ENCODE measurements at regions not wholly inside any gene's neighbourhood (a gene's known extent, or its start where the extent isn't known, plus 50 kb on each side); places are given as distances from the start of the nearest gene placed in this dataset.

- in situ Hi-C loops (cut with MboI; ENCODE audit: low pct_unique_long_range_greater_than_20kb, low sequenced_read_pairs, unreplicated experiment), result no loop called here
- TF ChIP-seq, protein P1, sequence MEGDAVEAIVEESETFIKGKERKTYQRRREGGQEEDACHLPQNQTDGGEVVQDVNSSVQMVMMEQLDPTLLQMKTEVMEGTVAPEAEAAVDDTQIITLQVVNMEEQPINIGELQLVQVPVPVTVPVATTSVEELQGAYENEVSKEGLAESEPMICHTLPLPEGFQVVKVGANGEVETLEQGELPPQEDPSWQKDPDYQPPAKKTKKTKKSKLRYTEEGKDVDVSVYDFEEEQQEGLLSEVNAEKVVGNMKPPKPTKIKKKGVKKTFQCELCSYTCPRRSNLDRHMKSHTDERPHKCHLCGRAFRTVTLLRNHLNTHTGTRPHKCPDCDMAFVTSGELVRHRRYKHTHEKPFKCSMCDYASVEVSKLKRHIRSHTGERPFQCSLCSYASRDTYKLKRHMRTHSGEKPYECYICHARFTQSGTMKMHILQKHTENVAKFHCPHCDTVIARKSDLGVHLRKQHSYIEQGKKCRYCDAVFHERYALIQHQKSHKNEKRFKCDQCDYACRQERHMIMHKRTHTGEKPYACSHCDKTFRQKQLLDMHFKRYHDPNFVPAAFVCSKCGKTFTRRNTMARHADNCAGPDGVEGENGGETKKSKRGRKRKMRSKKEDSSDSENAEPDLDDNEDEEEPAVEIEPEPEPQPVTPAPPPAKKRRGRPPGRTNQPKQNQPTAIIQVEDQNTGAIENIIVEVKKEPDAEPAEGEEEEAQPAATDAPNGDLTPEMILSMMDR (IDR thresholded peaks at IDR 0.05; ENCODE audit: extremely low read depth, insufficient read depth, missing control alignments), result no peak
Measured at GRCh38 chr3:163924600-163924999, 1153.7 kb downstream of the SI start.

DNA sequence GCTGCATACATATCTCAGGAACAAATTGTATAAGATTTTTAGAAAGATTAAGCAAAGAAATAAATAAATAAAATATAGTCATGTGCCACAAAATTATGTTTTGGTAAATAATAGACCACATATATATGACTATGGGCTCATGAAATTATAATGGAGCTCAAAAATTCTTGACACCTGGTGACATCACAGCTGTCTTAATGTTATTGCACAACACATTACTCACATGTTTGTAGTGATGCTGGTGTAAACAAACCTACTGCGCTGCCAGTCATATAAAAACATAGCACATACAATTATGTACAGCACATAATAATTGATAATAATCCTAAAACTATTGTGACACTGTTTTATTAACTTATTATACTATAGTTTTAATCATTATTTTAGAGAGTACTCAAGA is 1159.1 kb downstream of the SI start:
- DNase-seq (ENCODE audit: low spot score), result no peak
- TF ChIP-seq, protein P1 (IDR thresholded peaks at IDR 0.05; ENCODE audit: extremely low read depth, insufficient read depth, missing control alignments), result no peak
- in situ Hi-C loops (cut with MboI; ENCODE audit: low pct_unique_long_range_greater_than_20kb, low sequenced_read_pairs, unreplicated experiment), result no loop called here

More at GRCh38 chr3:163924600-163924999, 1153.7 kb downstream of the SI start:
- no peak for DNase-seq (ENCODE audit: low spot score)

GRCh38 chr3:163916596-163917560 is 1161.4 kb downstream of the SI start:
- TF ChIP-seq, protein P1 (IDR thresholded peaks at IDR 0.05; ENCODE audit: extremely low read depth, insufficient read depth, missing control alignments), result no peak
- in situ Hi-C loops (cut with MboI; ENCODE audit: low pct_unique_long_range_greater_than_20kb, low sequenced_read_pairs, unreplicated experiment), result no loop called here
- DNase-seq (ENCODE audit: low spot score), result no peak

DNA sequence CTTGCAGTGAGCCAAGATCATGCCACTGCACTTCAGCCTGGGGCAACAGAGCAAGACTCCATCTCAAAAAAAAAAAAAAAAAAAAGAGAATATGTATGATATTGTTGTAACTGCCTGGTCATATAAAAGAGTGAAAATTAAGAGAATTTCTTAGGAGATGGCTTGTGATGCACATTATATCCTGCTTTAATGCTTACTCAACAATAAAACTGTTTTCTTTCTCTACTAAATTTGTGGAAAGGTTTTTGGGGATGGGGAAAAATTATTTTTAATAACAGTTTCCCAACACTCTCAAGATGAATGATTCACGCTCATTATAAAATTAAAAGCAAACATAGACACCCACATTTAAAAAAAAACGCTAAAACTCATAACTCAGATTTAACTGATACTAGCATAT is 1163.0 kb downstream of the SI start:
- no peak for DNase-seq (ENCODE audit: low spot score)
- in situ Hi-C loops (cut with MboI; ENCODE audit: low pct_unique_long_range_greater_than_20kb, low sequenced_read_pairs, unreplicated experiment), result no loop called here
- TF ChIP-seq, protein P1 (IDR thresholded peaks at IDR 0.05; ENCODE audit: extremely low read depth, insufficient read depth, missing control alignments), result no peak

GRCh38 chr3:163914567-163914966 is 1163.7 kb downstream of the SI start:
- no peak for DNase-seq (ENCODE audit: low spot score)
- in situ Hi-C loops (cut with MboI; ENCODE audit: low pct_unique_long_range_greater_than_20kb, low sequenced_read_pairs, unreplicated experiment), result no loop called here

GRCh38 chr3:163891771-163892170 is 1186.5 kb downstream of the SI start:
- TF ChIP-seq, protein P1 (IDR thresholded peaks at IDR 0.05; ENCODE audit: extremely low read depth, insufficient read depth, missing control alignments), result no peak
- no peak for DNase-seq (ENCODE audit: low spot score)
- in situ Hi-C loops (cut with MboI; ENCODE audit: low pct_unique_long_range_greater_than_20kb, low sequenced_read_pairs, unreplicated experiment), result no loop called here

More at GRCh38 chr3:163914567-163914966, 1163.7 kb downstream of the SI start:
- TF ChIP-seq, protein P1 (IDR thresholded peaks at IDR 0.05; ENCODE audit: extremely low read depth, insufficient read depth, missing control alignments), result no peak

All from GM13977 (cell line).